Thyroid gland (tissue), 4 donors: ENCODE measurements at regions not wholly inside any gene's neighbourhood (a gene's known extent, or its start where the extent isn't known, plus 50 kb on each side); places are given as distances from the start of the nearest gene placed in this dataset.

Experiments
- DNase-seq, 2 donors: peaks; one replicate each; pipeline ENCODE4 v3.0.0-alpha.2; 2019
- H3K27ac ChIP-seq, 3 donors: fragments of 200-600 bp; sonication (generic); 1 replicate in 2 of 3; 2 replicates in 1 of 3; pipeline ENCODE4 v1.5.1; 2016 to 2019; ENCODE audit warnings: mild to moderate bottlenecking in 1 of 3, moderate library complexity in 1 of 3
- H3K27me3 ChIP-seq: fragments of 200-600 bp; sonication (generic); one replicate; pipeline ENCODE4 v1.5.1; 2019
- H3K36me3 ChIP-seq, 2 donors: fragments of 200-600 bp; sonication (generic); one replicate each; pipeline ENCODE4 v1.5.1; 2016 to 2019
- H3K4me1 ChIP-seq, 2 donors: fragments of 200-600 bp; sonication (generic); one replicate each; pipeline ENCODE4 v1.5.1; 2017 to 2019
- H3K4me3 ChIP-seq, 3 donors: fragments of 200-600 bp; sonication (generic); replicated peaks in 1 of 3; 1 replicate in 2 of 3; 2 replicates in 1 of 3; pipeline ENCODE4 v1.5.1; 2016; ENCODE audit warnings: mild to moderate bottlenecking in 1 of 3
- H3K9me3 ChIP-seq: fragments of 200-600 bp; sonication (generic); one replicate; pipeline ENCODE4 v1.5.1; 2017
- CTCF ChIP-seq, 6 experiments: fragments of 200-600 bp in 3 of 6; fragments of 450-650 bp in 3 of 6; sonication (generic) in 3 of 6; IDR thresholded peaks; one replicate each; pipeline ENCODE4 v1.5.1; 2016 to 2019; ENCODE audit warnings: antibody characterized with exemption in 6 of 6, mild to moderate bottlenecking in 2 of 6, inconsistent platforms in 1 of 6, moderate library complexity in 1 of 6
- POLR2A ChIP-seq, 2 donors: fragments of 450-650 bp; IDR thresholded peaks; one replicate each; pipeline ENCODE4 v1.6.1; 2017; ENCODE audit warnings: antibody characterized with exemption in 2 of 2, mild to moderate bottlenecking in 2 of 2, moderate library complexity in 1 of 2
- WGBS, 2 donors: methylation state at CpG; one replicate each; pipeline ENCODE4 v1.1.5; 2017; 5-methylcytosine and 5-hydroxymethylcytosine counted together
- intact Hi-C: fragments of 100-400 bp; cut with DNase I; formaldehyde crosslinking; loops from one replicate; pipeline ENCODE4 v1.15.1; 2023

GRCh38 chr4:149885896-149886295 is 70.3 kb upstream of the IQCM start:
- H3K4me3 ChIP-seq = no peak overlapping the region
- TF ChIP-seq POLR2A (IDR thresholded peaks at IDR 0.05) = no peak
- no peak for TF ChIP-seq CTCF (IDR thresholded peaks at IDR 0.05)
- no peaks in the 10 kb centered on the region for H3K36me3 ChIP-seq
- H3K27me3 ChIP-seq = no peaks in the 10 kb centered on the region
- no peaks in the 10 kb centered on the region for H3K4me1 ChIP-seq
- intact Hi-C loops = no loop called here
- no peak overlapping the region for H3K27ac ChIP-seq
- H3K9me3 ChIP-seq = no peaks in the 10 kb centered on the region
- DNase-seq = no peak

GRCh38 chr4:149886786-149887490 is 71.3 kb upstream of the IQCM start:
- Histone ChIP-seq H3K27me3 (no peaks in the 10 kb centered on the region), H3K9me3 (no peaks in the 10 kb centered on the region), H3K36me3 (no peaks in the 10 kb centered on the region), H3K4me3 (no peak overlapping the region), H3K4me1 (no peaks in the 10 kb centered on the region), H3K27ac (no peak overlapping the region)
- DNase-seq = no peak
- intact Hi-C loops = no loop called here
- TF ChIP-seq POLR2A (IDR thresholded peaks at IDR 0.05) (no peak), CTCF (IDR thresholded peaks at IDR 0.05) (no peak)
- 87 to 90% methylated on average over 3 of the region's 3 CpGs for WGBS, 2 donors

GRCh38 chr4:149889991-149890390 is 74.3 kb upstream of the IQCM start:
- H3K9me3 ChIP-seq = no peaks in the 10 kb centered on the region
- TF ChIP-seq POLR2A (IDR thresholded peaks at IDR 0.05) = no peak
- TF ChIP-seq CTCF (IDR thresholded peaks at IDR 0.05) = no peak
- no peaks in the 10 kb centered on the region for H3K27me3 ChIP-seq
- DNase-seq = no peak
- intact Hi-C loops = loop anchor here (10.0 kb wide), 1 partner anchor 515 kb away; no protein-coding TSS in a partner anchor
- 78 to 88% methylated on average over 3 of the region's 3 CpGs for WGBS, 2 donors
- no peak overlapping the region for H3K4me3 ChIP-seq
- no peaks in the 10 kb centered on the region for H3K4me1 ChIP-seq
- no peaks in the 10 kb centered on the region for H3K36me3 ChIP-seq
- H3K27ac ChIP-seq = no peak overlapping the region

- Histone ChIP-seq H3K9me3 (no peaks in the 10 kb centered on the region), H3K4me3 (no peak overlapping the region), H3K4me1 (no peaks in the 10 kb centered on the region), H3K36me3 (no peaks in the 10 kb centered on the region), H3K27me3 (no peaks in the 10 kb centered on the region), H3K27ac (no peak overlapping the region)
- intact Hi-C loops = loop anchor here (10.0 kb wide), 1 partner anchor 516 kb away; no protein-coding TSS in a partner anchor
- DNase-seq = no peak
- no peak for TF ChIP-seq CTCF (IDR thresholded peaks at IDR 0.05)
- no peak for TF ChIP-seq POLR2A (IDR thresholded peaks at IDR 0.05)
- WGBS, 2 donors = 85 to 100% methylated on average over 1 of the region's 1 CpG
Measured at GRCh38 chr4:149890531-149890930, 74.9 kb upstream of the IQCM start.

- Histone ChIP-seq H3K4me3 (no peak overlapping the region), H3K27me3 (no peaks in the 10 kb centered on the region), H3K36me3 (no peaks in the 10 kb centered on the region), H3K27ac (no peak overlapping the region), H3K9me3 (no peaks in the 10 kb centered on the region), H3K4me1 (no peaks in the 10 kb centered on the region)
- intact Hi-C loops = loop anchor here (10.0 kb wide), 1 partner anchor 517 kb away; no protein-coding TSS in a partner anchor
- TF ChIP-seq POLR2A (IDR thresholded peaks at IDR 0.05) (no peak), CTCF (IDR thresholded peaks at IDR 0.05) (no peak)
- 80 to 81% methylated on average over 1 of the region's 1 CpG for WGBS, 2 donors
- DNase-seq = no peak
Measured at GRCh38 chr4:149891426-149891825, 75.8 kb upstream of the IQCM start.
